SK-N-MC (cell line): ENCODE measurements at regions not wholly inside any gene's neighbourhood (a gene's known extent, or its start where the extent isn't known, plus 50 kb on each side); places are given as distances from the start of the nearest gene placed in this dataset.

Source experiments
- EZH2 ChIP-seq: fragments of 200-600 bp; sonication (generic); IDR thresholded peaks from one replicate; pipeline ENCODE4 v1.6.1; 2017; ENCODE audit warnings: antibody characterized with exemption
- FOXP2 ChIP-seq: optimal IDR thresholded peaks from 2 replicates; pipeline ENCODE3; 2011; ENCODE audit warnings: mild to moderate bottlenecking, moderate library complexity; ENCODE audit not compliant: insufficient read depth; ENCODE audit errors: extremely low read length, control extremely low read depth
- POLR2AphosphoS5 ChIP-seq: IDR thresholded peaks from 2 replicates; pipeline ENCODE4 v1.6.1; 2012; ENCODE audit warnings: mild to moderate bottlenecking, low read depth, low read length, borderline replicate concordance

DNA sequence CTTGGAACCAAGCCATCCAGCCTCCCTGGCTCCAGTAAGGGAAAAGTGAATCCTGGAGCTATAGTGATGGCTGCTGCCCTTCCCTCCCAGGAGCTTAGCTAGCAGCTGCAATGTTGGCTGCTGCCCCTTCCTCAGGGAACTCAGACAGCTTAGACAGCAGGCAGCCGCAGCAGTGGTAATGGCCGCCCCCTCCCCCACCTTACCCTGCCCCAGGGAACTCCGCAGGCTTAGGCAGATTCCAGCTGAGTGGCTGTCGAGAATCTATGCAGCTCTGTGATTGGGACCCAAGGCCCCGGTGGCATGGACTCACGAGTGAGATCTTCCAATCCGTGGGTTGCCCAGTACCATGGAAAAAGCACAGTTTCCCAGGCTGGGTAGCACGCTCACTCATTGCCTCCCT, 378.6 kb downstream of the NNT start:
- TF ChIP-seq POLR2AphosphoS5 (no peak), EZH2 (no peak), FOXP2 (no peak)
